Mesodermal cell (in vitro differentiated cells): ENCODE measurements at regions not wholly inside any gene's neighbourhood (a gene's known extent, or its start where the extent isn't known, plus 50 kb on each side); places are given as distances from the start of the nearest gene placed in this dataset.
A peak's percentile ranks its signal among the peaks of the same experiment; 100 is the strongest.

ENCODE experiments used
- H3K27ac ChIP-seq: 2 replicates; pipeline ENCODE4 v1.7.0; 2013; ENCODE audit warnings: mild to moderate bottlenecking, low read depth, low read length, moderate library complexity; ENCODE audit not compliant: severe bottlenecking
- H3K36me3 ChIP-seq: 2 replicates; pipeline ENCODE4 v1.7.1; 2013; ENCODE audit warnings: mild to moderate bottlenecking, low read length, moderate library complexity; ENCODE audit not compliant: control insufficient read depth, insufficient read depth
- H3K4me1 ChIP-seq: one replicate; pipeline ENCODE4 v1.7.1; 2013; ENCODE audit warnings: mild to moderate bottlenecking, low read length; ENCODE audit not compliant: insufficient read depth, control insufficient read depth, poor library complexity, severe bottlenecking
- H3K4me3 ChIP-seq: 2 replicates; pipeline ENCODE4 v1.7.0; 2013; ENCODE audit warnings: low read length, control low read depth, mild to moderate bottlenecking; ENCODE audit not compliant: insufficient read depth, poor library complexity, severe bottlenecking; ENCODE audit errors: extremely low read depth
- H3K9me3 ChIP-seq: 2 replicates; pipeline ENCODE4 v1.7.1; 2013; ENCODE audit warnings: mild to moderate bottlenecking, low read length, moderate library complexity; ENCODE audit not compliant: control insufficient read depth
- WGBS, 2 experiments: methylation state at CpG; one replicate each; pipeline ENCODE4 v1.1.5; 2013; ENCODE audit warnings: missing lambda C conversion rate in 2 of 2; ENCODE audit not compliant: insufficient coverage in 2 of 2; 5-methylcytosine and 5-hydroxymethylcytosine counted together

- Histone ChIP-seq H3K4me3 (no peak overlapping the region), H3K36me3 (no peaks in the 10 kb centered on the region), H3K4me1 (no peaks in the 10 kb centered on the region), H3K27ac (no peak overlapping the region), H3K9me3 (no peaks in the 10 kb centered on the region)
- 100% methylated on average over 1 to 3 of the region's 6 CpGs for WGBS, 2 experiments
Measured at GRCh38 chr5:166338801-166339200, 1952.6 kb upstream of the WWC1 start.

- Histone ChIP-seq H3K9me3 (no peaks in the 10 kb centered on the region), H3K27ac (no peak overlapping the region)
- no CpG with 5 or more reads among the region's 1 CpG for WGBS, 2 experiments
Measured at GRCh38 chr5:166340039-166340438, 1951.4 kb upstream of the WWC1 start.

GRCh38 chr5:166341740-166342337, 1949.6 kb upstream of the WWC1 start:
- Histone ChIP-seq H3K27ac (no peak overlapping the region), H3K4me3 (no peak overlapping the region), H3K9me3 (no peaks in the 10 kb centered on the region), H3K36me3 (no peaks in the 10 kb centered on the region), H3K4me1 (no peaks in the 10 kb centered on the region)
- 97% methylated on average over 3 of the region's 5 CpGs for WGBS, 2 experiments

More at GRCh38 chr5:166340039-166340438, 1951.4 kb upstream of the WWC1 start:
- Histone ChIP-seq H3K4me1 (no peaks in the 10 kb centered on the region), H3K4me3 (no peak overlapping the region), H3K36me3 (no peaks in the 10 kb centered on the region)

GRCh38 chr5:166342402-166342801, 1949.0 kb upstream of the WWC1 start:
- Histone ChIP-seq H3K4me1 (no peaks in the 10 kb centered on the region), H3K27ac (no peak overlapping the region), H3K9me3 (no peaks in the 10 kb centered on the region), H3K4me3 (no peak overlapping the region), H3K36me3 (no peaks in the 10 kb centered on the region)
- WGBS, 2 experiments = 75 to 86% methylated on average over 2 to 3 of the region's 3 CpGs

GRCh38 chr5:166346726-166347374, 1944.6 kb upstream of the WWC1 start:
- Histone ChIP-seq H3K9me3 (no peaks in the 10 kb centered on the region), H3K36me3 (no peaks in the 10 kb centered on the region), H3K4me1 (peaks cover 7% of the 10 kb centered on the region), H3K27ac (no peak overlapping the region), H3K4me3 (no peak overlapping the region)
- WGBS, 2 experiments = 20 to 87% methylated on average over 1 to 3 of the region's 3 CpGs

GRCh38 chr5:166349046-166349445, 1942.4 kb upstream of the WWC1 start:
- 89% methylated on average over 1 of the region's 1 CpG; no CpG with 5 or more reads in 1 of the 2 experiments for WGBS, 2 experiments
- Histone ChIP-seq H3K9me3 (no peaks in the 10 kb centered on the region), H3K4me3 (no peak overlapping the region), H3K4me1 (peaks cover 15% of the 10 kb centered on the region), H3K36me3 (no peaks in the 10 kb centered on the region), H3K27ac (peak overlapping the region; percentile 10)

GRCh38 chr5:166353580-166353979, 1937.9 kb upstream of the WWC1 start:
- peak overlapping the region; percentile 11 for H3K27ac ChIP-seq

GRCh38 chr5:166354332-166354731, 1937.1 kb upstream of the WWC1 start:
- H3K36me3 ChIP-seq = no peaks in the 10 kb centered on the region
- no CpG with 5 or more reads among the region's 1 CpG for WGBS, 2 experiments

More at GRCh38 chr5:166353580-166353979, 1937.9 kb upstream of the WWC1 start:
- WGBS, 2 experiments = no CpG with 5 or more reads among the region's 2 CpGs
- H3K36me3 ChIP-seq = no peaks in the 10 kb centered on the region
- no peak overlapping the region for H3K4me3 ChIP-seq
- H3K9me3 ChIP-seq = no peaks in the 10 kb centered on the region
- peaks cover 28% of the 10 kb centered on the region for H3K4me1 ChIP-seq

GRCh38 chr5:166356096-166356495, 1935.3 kb upstream of the WWC1 start:
- peaks cover 4% of the 10 kb centered on the region for H3K9me3 ChIP-seq
- WGBS, 2 experiments = 77 to 96% methylated on average over 2 of the region's 5 CpGs

More at GRCh38 chr5:166354332-166354731, 1937.1 kb upstream of the WWC1 start:
- Histone ChIP-seq H3K4me3 (no peak overlapping the region), H3K27ac (peak overlapping the region; percentile 11), H3K9me3 (peaks cover 4% of the 10 kb centered on the region), H3K4me1 (peaks cover 32% of the 10 kb centered on the region)

GRCh38 chr5:166358127-166358830, 1933.2 kb upstream of the WWC1 start:
- peaks cover 25% of the 10 kb centered on the region for H3K4me1 ChIP-seq
- peaks cover 13% of the 10 kb centered on the region for H3K9me3 ChIP-seq
- H3K4me3 ChIP-seq = no peak overlapping the region
- peak overlapping the region; percentile 86 for H3K27ac ChIP-seq
- WGBS, 2 experiments = 33% methylated on average over 1 of the region's 4 CpGs; no CpG with 5 or more reads in 1 of the 2 experiments
- no peaks in the 10 kb centered on the region for H3K36me3 ChIP-seq

More at GRCh38 chr5:166356096-166356495, 1935.3 kb upstream of the WWC1 start:
- Histone ChIP-seq H3K36me3 (no peaks in the 10 kb centered on the region), H3K4me1 (peaks cover 26% of the 10 kb centered on the region), H3K4me3 (no peak overlapping the region), H3K27ac (peak overlapping the region; percentile 24)
